Pancreas (tissue), 10 donors: ENCODE measurements at regions not wholly inside any gene's neighbourhood (a gene's known extent, or its start where the extent isn't known, plus 50 kb on each side); places are given as distances from the start of the nearest gene placed in this dataset.

ENCODE experiments used
- ATAC-seq, 4 donors: fragments of 200-7000 bp; cut with Tn5 transposase; one replicate each; pipeline versions ENCODE4 v1.8.0 to v1.9.1; 2020; ENCODE audit warnings: mild to moderate bottlenecking in 4 of 4, moderate library complexity in 4 of 4
- DNase-seq, 6 donors: peaks; one replicate each; pipeline ENCODE4 v3.0.0-alpha.2; 2020
- FAIRE-seq: peaks from 2 replicates; lab custom pipeline; 2012; peaks lifted over from hg19 to GRCh38; lab: Jason Lieb, UNC
- H3K27ac ChIP-seq, 4 donors: fragments of 200-600 bp; sonication (generic); 1 replicate in 3 of 4; 2 replicates in 1 of 4; pipeline versions ENCODE4 v1.5.0 to v1.8.0; 2020
- H3K27me3 ChIP-seq, 4 donors: fragments of 200-600 bp; one replicate each; pipeline ENCODE4 v1.8.0; 2021
- H3K36me3 ChIP-seq, 3 donors: fragments of 200-600 bp; sonication (generic) in 1 of 3; one replicate each; pipeline versions ENCODE4 v1.5.0 to v1.8.0; 2020 to 2021
- H3K4me1 ChIP-seq, 3 donors: fragments of 200-600 bp; one replicate each; pipeline ENCODE4 v1.8.0; 2021
- H3K4me3 ChIP-seq, 4 donors: fragments of 200-600 bp; sonication (generic) in 2 of 4; one replicate each; pipeline versions ENCODE4 v1.5.0 to v1.8.0; 2020 to 2021
- H3K9me3 ChIP-seq, 4 donors: fragments of 200-600 bp; one replicate each; pipeline ENCODE4 v1.8.0; 2021
- WGBS, 2 donors: extraction: QIAGEN DNeasy Blood & Tissue Kit; methylation state at CpG; one replicate each; pipeline ENCODE4 v1.1.7; 2013; 5-methylcytosine and 5-hydroxymethylcytosine counted together
- intact Hi-C, 3 donors: fragments of 100-400 bp; cut with DNase I; formaldehyde crosslinking; loops; one replicate each; pipeline versions ENCODE4 v1.11.1 to v1.14.2; 2022
- TF ChIP-seq, protein P1 (sequence below), 4 donors: fragments of 200-600 bp; sonication (generic) in 3 of 4; IDR thresholded peaks; one replicate each; pipeline versions ENCODE4 v1.5.0 to v1.8.0; 2021; ENCODE audit warnings: antibody characterized with exemption in 4 of 4
- donor health status: healthy with polysubstance abuse.
- donor health status: DM: no; HTN: no; CAD: no; lungs with moderate emphysema.
- donor health status: DM: no; HTN: no; CAD: no.
- donor health status: control.
- donor health status: control.
- donor health status: Bipolar disorder and iron deficiency.
- donor health status: DM: yes; HTN: yes; CAD: no.
- donor health status: DM: no; HTN: no; CAD: no.
- donor health status: DM: no; HTN: no; CAD: no.
- donor health status: DM: yes; HTN: yes; CAD: no.

DNA sequence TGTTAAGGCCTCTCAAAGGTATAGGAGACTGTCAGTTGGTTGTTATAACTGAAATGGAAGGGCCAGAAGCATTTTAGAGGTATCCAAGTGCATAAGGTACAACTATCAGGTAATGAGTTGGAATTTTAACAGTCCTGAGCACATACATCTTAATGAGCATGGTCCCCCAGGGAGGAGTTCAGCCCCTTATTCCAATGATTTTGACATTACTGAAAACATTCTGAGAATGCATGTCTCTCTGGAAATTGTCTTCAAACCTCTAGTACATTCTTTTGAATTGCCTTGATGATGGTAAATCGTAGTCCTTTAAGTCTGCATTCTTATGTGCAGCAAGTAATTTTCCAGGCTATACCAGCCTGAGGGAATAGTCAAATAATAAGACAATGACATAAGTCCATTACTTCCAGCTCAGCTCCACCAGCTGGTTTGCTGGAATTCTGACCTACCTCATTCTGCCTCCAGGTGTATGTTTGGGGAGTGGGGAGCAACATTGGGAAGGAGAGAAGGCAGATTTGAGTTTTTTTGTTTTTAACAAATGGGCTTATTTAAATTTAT, 239.2 kb downstream of the MSRB3 start:
- TF ChIP-seq, protein P1, sequence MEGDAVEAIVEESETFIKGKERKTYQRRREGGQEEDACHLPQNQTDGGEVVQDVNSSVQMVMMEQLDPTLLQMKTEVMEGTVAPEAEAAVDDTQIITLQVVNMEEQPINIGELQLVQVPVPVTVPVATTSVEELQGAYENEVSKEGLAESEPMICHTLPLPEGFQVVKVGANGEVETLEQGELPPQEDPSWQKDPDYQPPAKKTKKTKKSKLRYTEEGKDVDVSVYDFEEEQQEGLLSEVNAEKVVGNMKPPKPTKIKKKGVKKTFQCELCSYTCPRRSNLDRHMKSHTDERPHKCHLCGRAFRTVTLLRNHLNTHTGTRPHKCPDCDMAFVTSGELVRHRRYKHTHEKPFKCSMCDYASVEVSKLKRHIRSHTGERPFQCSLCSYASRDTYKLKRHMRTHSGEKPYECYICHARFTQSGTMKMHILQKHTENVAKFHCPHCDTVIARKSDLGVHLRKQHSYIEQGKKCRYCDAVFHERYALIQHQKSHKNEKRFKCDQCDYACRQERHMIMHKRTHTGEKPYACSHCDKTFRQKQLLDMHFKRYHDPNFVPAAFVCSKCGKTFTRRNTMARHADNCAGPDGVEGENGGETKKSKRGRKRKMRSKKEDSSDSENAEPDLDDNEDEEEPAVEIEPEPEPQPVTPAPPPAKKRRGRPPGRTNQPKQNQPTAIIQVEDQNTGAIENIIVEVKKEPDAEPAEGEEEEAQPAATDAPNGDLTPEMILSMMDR (IDR thresholded peaks at IDR 0.05) = no peak
- no peak for ATAC-seq
- intact Hi-C loops = no loop called here
- Histone ChIP-seq H3K36me3 (no peaks in the 10 kb centered on the region), H3K27me3 (no peaks in the 10 kb centered on the region), H3K4me1 (no peaks in the 10 kb centered on the region), H3K4me3 (no peak overlapping the region), H3K9me3 (no peaks in the 10 kb centered on the region), H3K27ac (no peak overlapping the region)
- no peak for FAIRE-seq
- DNase-seq = no peak
- WGBS, 2 donors = 80 to 82% methylated on average over 1 of the region's 1 CpG

DNA sequence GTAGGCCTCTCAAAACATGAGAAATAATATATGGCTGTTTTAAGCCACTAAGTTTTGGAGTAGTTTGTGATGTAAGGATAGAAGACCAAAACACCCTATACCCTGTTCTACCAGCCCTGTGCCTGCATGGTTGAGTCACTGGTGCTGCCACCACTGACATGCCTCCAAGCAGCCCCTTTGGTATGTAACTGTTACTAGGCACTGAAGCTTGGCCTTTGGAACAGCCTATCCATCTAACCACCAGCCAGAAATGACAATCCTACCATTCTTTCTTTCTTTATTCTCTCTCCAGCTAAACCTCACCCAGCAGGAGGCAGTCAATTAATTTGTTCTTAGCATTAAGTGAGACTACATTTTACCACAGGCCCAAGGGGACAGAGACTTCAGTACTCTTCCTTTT, 240.3 kb downstream of the MSRB3 start:
- Histone ChIP-seq H3K4me1 (no peaks in the 10 kb centered on the region), H3K9me3 (no peaks in the 10 kb centered on the region), H3K4me3 (no peak overlapping the region), H3K27me3 (no peaks in the 10 kb centered on the region), H3K27ac (no peak overlapping the region), H3K36me3 (no peaks in the 10 kb centered on the region)
- ATAC-seq (no peak), FAIRE-seq (no peak), DNase-seq (no peak)
- TF ChIP-seq, protein P1 (IDR thresholded peaks at IDR 0.05) = no peak
- intact Hi-C loops = no loop called here

DNA sequence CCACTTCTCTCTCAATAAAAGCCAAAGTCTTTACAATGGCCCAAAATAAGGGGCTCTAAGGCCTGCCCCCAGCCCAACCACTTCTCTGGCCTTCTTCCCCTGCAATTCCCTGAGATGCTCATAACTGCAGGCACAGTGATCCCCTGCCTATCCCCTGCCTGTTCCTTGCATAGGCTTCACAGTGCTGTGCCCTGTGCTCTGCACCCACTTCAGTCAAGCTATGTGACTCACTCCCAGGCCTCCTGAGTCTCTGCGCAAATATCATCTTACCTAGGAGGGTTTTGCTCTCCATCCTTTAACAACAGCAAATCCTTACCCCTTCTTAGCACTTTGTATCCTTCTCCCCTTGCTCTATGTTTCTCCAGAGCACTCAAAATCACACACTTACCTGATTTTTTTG, 242.2 kb downstream of the MSRB3 start:
- Histone ChIP-seq H3K4me1 (no peaks in the 10 kb centered on the region), H3K4me3 (no peak overlapping the region), H3K36me3 (no peaks in the 10 kb centered on the region), H3K27me3 (no peaks in the 10 kb centered on the region), H3K27ac (no peak overlapping the region), H3K9me3 (no peaks in the 10 kb centered on the region)
- FAIRE-seq (no peak), ATAC-seq (no peak), DNase-seq (no peak)
- intact Hi-C loops = no loop called here
- WGBS, 2 donors = 86 to 100% methylated on average over 1 of the region's 1 CpG
- TF ChIP-seq, protein P1 (IDR thresholded peaks at IDR 0.05) = no peak

DNA sequence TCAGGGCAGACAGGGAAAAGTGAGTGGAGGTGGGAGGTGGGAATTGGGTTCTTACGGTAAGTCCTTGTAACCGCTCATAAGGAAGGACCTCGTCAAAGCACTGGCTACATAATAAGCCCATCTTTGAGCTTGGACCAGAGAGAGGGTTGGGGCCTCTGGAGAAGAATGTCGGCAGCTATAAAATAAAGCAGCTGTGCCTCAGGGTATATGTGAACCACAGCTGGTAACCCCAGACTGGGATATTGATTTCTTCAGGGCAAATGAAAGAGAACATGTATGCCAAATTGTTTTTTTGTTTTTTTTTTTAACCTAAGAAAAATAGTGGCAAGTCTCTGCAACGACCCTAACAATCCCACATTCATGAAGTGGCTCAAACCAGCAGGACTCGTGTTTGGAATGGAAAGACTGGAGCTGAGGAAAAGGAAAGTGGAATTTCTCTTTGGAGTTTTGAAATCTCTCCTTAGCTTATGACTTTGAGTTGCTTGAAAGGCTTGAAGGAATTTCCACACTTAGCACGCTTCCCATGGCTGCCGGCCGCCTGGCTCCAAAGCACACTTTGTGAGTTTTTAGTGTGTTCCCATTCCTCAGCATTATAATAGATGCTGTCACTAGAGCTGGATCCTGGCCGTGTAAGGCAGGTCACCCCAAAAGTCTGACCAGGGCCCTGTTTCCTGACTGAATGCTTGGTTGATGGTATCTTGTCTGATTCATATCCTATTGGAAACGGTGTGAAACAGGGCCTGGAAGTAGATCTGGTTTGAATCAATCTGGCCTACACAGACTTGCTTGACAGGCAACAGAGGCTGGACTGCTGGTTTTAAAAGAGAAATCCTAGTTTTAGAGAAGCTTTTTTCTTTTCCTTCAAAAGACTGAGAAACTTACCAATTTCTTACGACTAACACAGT, 244.7 kb downstream of the MSRB3 start:
- Histone ChIP-seq H3K4me3 (no peak overlapping the region), H3K4me1 (no peaks in the 10 kb centered on the region), H3K9me3 (no peaks in the 10 kb centered on the region), H3K27ac (no peak overlapping the region), H3K27me3 (no peaks in the 10 kb centered on the region), H3K36me3 (no peaks in the 10 kb centered on the region)
- DNase-seq (no peak), FAIRE-seq (no peak), ATAC-seq (peak in 1 of 4 donors; percentile 15)
- TF ChIP-seq, protein P1 (IDR thresholded peaks at IDR 0.05) = no peak
- 73 to 78% methylated on average over 12 of the region's 12 CpGs for WGBS, 2 donors
- intact Hi-C loops = no loop called here

DNA sequence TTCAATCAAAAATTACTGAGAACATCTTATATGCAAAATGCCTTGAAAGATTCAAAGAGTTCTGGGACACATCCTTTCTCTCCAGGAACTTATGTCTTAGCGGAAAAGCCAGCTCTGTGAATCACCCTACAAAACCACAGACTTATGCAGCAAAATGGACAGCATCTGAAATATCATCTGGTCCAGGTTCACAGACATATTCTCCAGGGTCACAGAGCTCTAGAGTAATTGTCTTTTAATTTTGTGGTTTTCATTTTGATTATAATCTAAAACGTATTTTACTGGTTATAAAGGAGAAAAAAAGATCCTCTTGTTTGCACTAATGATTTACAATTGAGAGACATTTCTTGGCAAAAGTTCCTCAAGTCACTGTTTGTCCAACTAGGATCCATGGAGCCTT, 246.2 kb downstream of the MSRB3 start:
- 53 to 54% methylated on average over 2 of the region's 2 CpGs for WGBS, 2 donors
- no peak overlapping the region for H3K27ac ChIP-seq
- FAIRE-seq (no peak), DNase-seq (no peak), ATAC-seq (peak in 1 of 4 donors; percentile 22)
- no peaks in the 10 kb centered on the region for H3K36me3 ChIP-seq
- H3K27me3 ChIP-seq = no peaks in the 10 kb centered on the region
- intact Hi-C loops = no loop called here
- H3K9me3 ChIP-seq = no peaks in the 10 kb centered on the region
- H3K4me3 ChIP-seq = no peak overlapping the region
- TF ChIP-seq, protein P1 (IDR thresholded peaks at IDR 0.05) = no peak
- no peaks in the 10 kb centered on the region for H3K4me1 ChIP-seq
